ENCODE measurements at regions not wholly inside any gene's neighbourhood (a gene's known extent, or its start where the extent isn't known, plus 50 kb on each side); places are given as distances from the start of the nearest gene placed in this dataset.

DNA sequence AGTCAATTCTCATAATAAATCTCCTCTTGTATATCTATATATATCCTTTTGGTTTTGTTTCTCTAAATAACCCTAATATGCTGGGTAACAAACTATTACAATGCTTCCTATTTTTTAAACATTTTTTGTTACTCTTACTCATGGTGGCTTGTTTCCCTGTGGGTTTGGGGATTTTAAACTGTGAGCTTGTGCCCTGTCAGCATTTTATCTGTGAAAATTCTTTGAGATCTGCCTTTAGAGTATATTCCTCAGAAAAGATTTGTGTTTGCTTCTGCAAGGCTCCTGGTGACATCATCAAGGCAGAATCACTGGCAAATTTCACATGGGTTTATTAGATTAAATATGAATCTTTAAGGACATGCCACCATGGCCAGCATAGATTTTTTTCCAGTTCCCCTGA lies 273.6 kb downstream of the LRFN2 start:
- TF ChIP-seq, protein P1, sequence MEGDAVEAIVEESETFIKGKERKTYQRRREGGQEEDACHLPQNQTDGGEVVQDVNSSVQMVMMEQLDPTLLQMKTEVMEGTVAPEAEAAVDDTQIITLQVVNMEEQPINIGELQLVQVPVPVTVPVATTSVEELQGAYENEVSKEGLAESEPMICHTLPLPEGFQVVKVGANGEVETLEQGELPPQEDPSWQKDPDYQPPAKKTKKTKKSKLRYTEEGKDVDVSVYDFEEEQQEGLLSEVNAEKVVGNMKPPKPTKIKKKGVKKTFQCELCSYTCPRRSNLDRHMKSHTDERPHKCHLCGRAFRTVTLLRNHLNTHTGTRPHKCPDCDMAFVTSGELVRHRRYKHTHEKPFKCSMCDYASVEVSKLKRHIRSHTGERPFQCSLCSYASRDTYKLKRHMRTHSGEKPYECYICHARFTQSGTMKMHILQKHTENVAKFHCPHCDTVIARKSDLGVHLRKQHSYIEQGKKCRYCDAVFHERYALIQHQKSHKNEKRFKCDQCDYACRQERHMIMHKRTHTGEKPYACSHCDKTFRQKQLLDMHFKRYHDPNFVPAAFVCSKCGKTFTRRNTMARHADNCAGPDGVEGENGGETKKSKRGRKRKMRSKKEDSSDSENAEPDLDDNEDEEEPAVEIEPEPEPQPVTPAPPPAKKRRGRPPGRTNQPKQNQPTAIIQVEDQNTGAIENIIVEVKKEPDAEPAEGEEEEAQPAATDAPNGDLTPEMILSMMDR (IDR thresholded peaks at IDR 0.05; ENCODE audit: poor library complexity, severe bottlenecking): no peak
- TF ChIP-seq EP300 (conservative IDR thresholded peaks at IDR 0.05; ENCODE audit: poor library complexity, severe bottlenecking): no peak
- TF ChIP-seq TAF1 (IDR thresholded peaks at IDR 0.05; ENCODE audit: low read depth): no peak

Measured in neural cell (in vitro differentiated cells).